Prostate gland (tissue), 2 donors: ENCODE measurements at regions not wholly inside any gene's neighbourhood (a gene's known extent, or its start where the extent isn't known, plus 50 kb on each side); places are given as distances from the start of the nearest gene placed in this dataset.

ENCODE experiments used
- DNase-seq: peaks from one replicate; pipeline ENCODE4 v3.0.0-alpha.2; 2019; ENCODE audit warnings: low spot score
- H3K27ac ChIP-seq, 2 donors: fragments of 200-600 bp; sonication (generic); 2 replicates each; pipeline ENCODE4 v1.5.1; 2017 to 2019
- H3K27me3 ChIP-seq: fragments of 200-600 bp; sonication (generic); replicated peaks from 2 replicates; pipeline ENCODE4 v1.5.1; 2019; ENCODE audit not compliant: insufficient read depth
- H3K36me3 ChIP-seq, 2 donors: fragments of 200-600 bp; sonication (generic); 1 replicate in 1 of 2; 2 replicates in 1 of 2; pipeline versions ENCODE4 v1.5.1 to v1.8.1; 2017 to 2019
- H3K4me1 ChIP-seq: fragments of 200-600 bp; sonication (generic); replicated peaks from 2 replicates; pipeline ENCODE4 v1.5.1; 2019
- H3K4me3 ChIP-seq, 2 donors: fragments of 200-600 bp; sonication (generic); 2 replicates each; pipeline ENCODE4 v1.5.1; 2017 to 2019
- H3K9me3 ChIP-seq: fragments of 200-600 bp; sonication (generic); 2 replicates; pipeline ENCODE4 v1.5.1; 2017
- POLR2A ChIP-seq: fragments of 450-650 bp; IDR thresholded peaks from one replicate; pipeline ENCODE4 v1.6.1; 2016; ENCODE audit warnings: antibody characterized with exemption, mild to moderate bottlenecking
- POLR2AphosphoS5 ChIP-seq: sonication (generic); formaldehyde crosslinking; IDR thresholded peaks from one replicate; pipeline ENCODE4 v1.6.1; 2017; ENCODE audit warnings: antibody characterized with exemption
- WGBS: methylation state at CpG from one replicate; pipeline ENCODE4 v1.1.5; 2018; 5-methylcytosine and 5-hydroxymethylcytosine counted together
- intact Hi-C: fragments of 100-400 bp; cut with DNase I; formaldehyde crosslinking; loops from one replicate; pipeline ENCODE4 v1.14.2; 2022
- TF ChIP-seq, protein P1 (sequence below), 4 experiments: fragments of 200-600 bp in 2 of 4; fragments of 450-650 bp in 2 of 4; sonication (generic) in 2 of 4; IDR thresholded peaks; 1 replicate in 3 of 4; 2 replicates in 1 of 4; pipeline ENCODE4 v1.5.1; 2016 to 2019; ENCODE audit warnings: antibody characterized with exemption in 4 of 4, mild to moderate bottlenecking in 2 of 4, moderate library complexity in 2 of 4

GRCh38 chr19:29432677-29433076, 93.1 kb upstream of the VSTM2B start:
- no peaks in the 10 kb centered on the region for H3K4me1 ChIP-seq

DNA sequence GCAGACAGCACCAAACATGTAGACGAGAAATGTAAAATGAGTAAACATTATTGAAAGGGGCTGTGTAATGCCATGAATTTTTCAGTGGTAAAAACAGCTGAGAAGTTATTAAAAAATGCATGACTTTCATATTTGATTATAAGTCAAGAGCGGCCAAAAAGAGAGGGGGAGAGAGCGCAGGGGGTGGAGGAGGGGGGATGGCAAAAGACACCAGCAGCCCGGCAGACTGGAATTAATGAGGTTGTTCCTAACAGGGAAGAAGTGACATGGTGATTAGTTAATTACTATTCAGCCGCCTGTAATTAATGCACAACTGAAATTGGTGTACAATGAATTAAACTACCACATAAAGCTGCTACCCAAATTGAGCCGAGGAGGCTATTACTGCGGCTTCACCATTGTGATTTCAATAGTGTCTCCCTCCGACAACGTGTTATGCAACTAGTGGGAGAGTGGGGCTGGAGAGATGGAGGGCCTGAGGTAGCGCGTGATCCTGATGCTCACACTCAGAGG, 89.1 kb upstream of the VSTM2B start:
- H3K36me3 ChIP-seq, result no peaks in the 10 kb centered on the region
- no peak for DNase-seq
- TF ChIP-seq, protein P1, sequence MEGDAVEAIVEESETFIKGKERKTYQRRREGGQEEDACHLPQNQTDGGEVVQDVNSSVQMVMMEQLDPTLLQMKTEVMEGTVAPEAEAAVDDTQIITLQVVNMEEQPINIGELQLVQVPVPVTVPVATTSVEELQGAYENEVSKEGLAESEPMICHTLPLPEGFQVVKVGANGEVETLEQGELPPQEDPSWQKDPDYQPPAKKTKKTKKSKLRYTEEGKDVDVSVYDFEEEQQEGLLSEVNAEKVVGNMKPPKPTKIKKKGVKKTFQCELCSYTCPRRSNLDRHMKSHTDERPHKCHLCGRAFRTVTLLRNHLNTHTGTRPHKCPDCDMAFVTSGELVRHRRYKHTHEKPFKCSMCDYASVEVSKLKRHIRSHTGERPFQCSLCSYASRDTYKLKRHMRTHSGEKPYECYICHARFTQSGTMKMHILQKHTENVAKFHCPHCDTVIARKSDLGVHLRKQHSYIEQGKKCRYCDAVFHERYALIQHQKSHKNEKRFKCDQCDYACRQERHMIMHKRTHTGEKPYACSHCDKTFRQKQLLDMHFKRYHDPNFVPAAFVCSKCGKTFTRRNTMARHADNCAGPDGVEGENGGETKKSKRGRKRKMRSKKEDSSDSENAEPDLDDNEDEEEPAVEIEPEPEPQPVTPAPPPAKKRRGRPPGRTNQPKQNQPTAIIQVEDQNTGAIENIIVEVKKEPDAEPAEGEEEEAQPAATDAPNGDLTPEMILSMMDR (IDR thresholded peaks at IDR 0.05), result no peak
- TF ChIP-seq POLR2A (no peak), POLR2AphosphoS5 (no peak)
- no peak overlapping the region for H3K4me3 ChIP-seq
- WGBS, result 90% methylated on average over 11 of the region's 11 CpGs
- H3K27me3 ChIP-seq, result no peaks in the 10 kb centered on the region
- no peaks in the 10 kb centered on the region for H3K4me1 ChIP-seq
- no peak overlapping the region for H3K27ac ChIP-seq
- no peaks in the 10 kb centered on the region for H3K9me3 ChIP-seq
- intact Hi-C loops, result no loop called here

More at GRCh38 chr19:29432677-29433076, 93.1 kb upstream of the VSTM2B start:
- TF ChIP-seq, protein P1 (IDR thresholded peaks at IDR 0.05), result no peak
- TF ChIP-seq POLR2AphosphoS5 (no peak), POLR2A (no peak)
- H3K27me3 ChIP-seq, result no peaks in the 10 kb centered on the region
- no peaks in the 10 kb centered on the region for H3K36me3 ChIP-seq
- H3K4me3 ChIP-seq, result no peak overlapping the region
- intact Hi-C loops, result no loop called here
- WGBS, result 78% methylated on average over 5 of the region's 5 CpGs
- H3K9me3 ChIP-seq, result no peaks in the 10 kb centered on the region
- no peak for DNase-seq
- no peak overlapping the region for H3K27ac ChIP-seq

- TF ChIP-seq POLR2A, result no peak
- TF ChIP-seq POLR2AphosphoS5, result no peak
- TF ChIP-seq, protein P1 (IDR thresholded peaks at IDR 0.05), result no peak
- no peaks in the 10 kb centered on the region for H3K4me1 ChIP-seq
- DNase-seq, result no peak
- no peaks in the 10 kb centered on the region for H3K27me3 ChIP-seq
- intact Hi-C loops, result no loop called here
- H3K36me3 ChIP-seq, result no peaks in the 10 kb centered on the region
- H3K27ac ChIP-seq, result no peak overlapping the region
- no peak overlapping the region for H3K4me3 ChIP-seq
- no peaks in the 10 kb centered on the region for H3K9me3 ChIP-seq
Measured at GRCh38 chr19:29439021-29439420, 86.8 kb upstream of the VSTM2B start.

DNA sequence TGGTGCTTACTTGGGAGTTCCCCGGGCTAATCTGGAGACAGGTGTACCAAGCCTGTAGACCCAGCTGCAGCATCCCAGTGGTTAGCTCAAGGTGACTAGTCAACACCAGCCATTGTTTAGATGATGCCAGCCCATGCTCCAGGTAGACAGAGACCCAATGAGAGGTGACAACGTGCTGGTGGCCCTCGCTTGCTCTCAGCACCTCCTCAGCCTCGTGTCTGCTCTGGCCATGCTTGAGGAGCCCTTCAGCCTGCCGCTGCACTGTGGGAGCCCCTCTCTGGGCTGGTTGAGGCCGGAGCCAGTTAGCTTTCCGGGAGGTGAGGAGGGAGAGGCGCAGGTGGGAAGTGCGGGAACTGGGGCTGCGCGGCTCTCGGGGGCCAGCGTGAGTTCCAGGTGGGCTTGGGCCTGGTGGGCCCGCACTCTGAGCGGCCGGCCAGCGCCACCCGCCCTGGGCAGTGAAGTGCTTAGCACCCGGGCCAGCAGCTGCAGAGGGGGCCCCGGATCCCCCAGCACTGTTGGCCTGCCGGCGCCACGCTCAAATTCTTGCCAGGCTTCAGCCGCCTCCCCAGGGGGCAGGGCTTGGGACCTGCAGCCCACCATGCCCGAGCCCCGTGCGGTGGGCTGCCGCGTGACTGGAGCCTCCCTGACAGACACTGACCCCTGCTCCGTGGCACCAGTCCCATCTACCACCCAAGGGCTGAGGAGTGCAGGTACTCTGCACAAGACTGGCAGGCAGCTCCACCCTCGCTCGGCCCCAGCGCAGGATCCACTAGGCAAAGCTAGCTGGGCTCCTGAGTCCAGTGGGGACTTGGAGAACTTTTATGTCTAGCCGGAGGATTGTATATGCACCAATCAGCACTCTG, 85.9 kb upstream of the VSTM2B start:
- intact Hi-C loops, result no loop called here
- no peaks in the 10 kb centered on the region for H3K9me3 ChIP-seq
- no peak overlapping the region for H3K27ac ChIP-seq
- no peaks in the 10 kb centered on the region for H3K36me3 ChIP-seq
- TF ChIP-seq POLR2A (no peak), POLR2AphosphoS5 (no peak)
- TF ChIP-seq, protein P1 (IDR thresholded peaks at IDR 0.05), result no peak
- WGBS, result 95% methylated on average over 28 of the region's 34 CpGs
- DNase-seq, result no peak
- no peak overlapping the region for H3K4me3 ChIP-seq
- H3K27me3 ChIP-seq, result no peaks in the 10 kb centered on the region
- no peaks in the 10 kb centered on the region for H3K4me1 ChIP-seq

GRCh38 chr19:29442094-29442493, 83.7 kb upstream of the VSTM2B start:
- no peaks in the 10 kb centered on the region for H3K27me3 ChIP-seq
- DNase-seq, result no peak
- H3K36me3 ChIP-seq, result no peaks in the 10 kb centered on the region
- intact Hi-C loops, result no loop called here
- no peak overlapping the region for H3K4me3 ChIP-seq
- TF ChIP-seq POLR2AphosphoS5, result no peak
- TF ChIP-seq, protein P1 (IDR thresholded peaks at IDR 0.05), result no peak
- no peak for TF ChIP-seq POLR2A
- H3K27ac ChIP-seq, result no peak overlapping the region
- H3K9me3 ChIP-seq, result no peaks in the 10 kb centered on the region
- no peaks in the 10 kb centered on the region for H3K4me1 ChIP-seq
- WGBS, result 80% methylated on average over 7 of the region's 7 CpGs
